HG02938 (cell line): ENCODE measurements at regions not wholly inside any gene's neighbourhood (a gene's known extent, or its start where the extent isn't known, plus 50 kb on each side); places are given as distances from the start of the nearest gene placed in this dataset.

ENCODE experiments used
- ATAC-seq: cut with Tn5 transposase; IDR thresholded peaks from one replicate; pipeline ENCODE4 v1.9.1; 2021; ENCODE audit warnings: mild to moderate bottlenecking, moderate library complexity; ENCODE audit not compliant: unreplicated experiment

- ATAC-seq: no peak
Measured at GRCh38 chr7:159269745-159270144, 125.1 kb upstream of the VIPR2 start.

GRCh38 chr7:159263430-159263829 is 118.8 kb upstream of the VIPR2 start:
- ATAC-seq: no peak

GRCh38 chr7:159253657-159254056 is 109.0 kb upstream of the VIPR2 start:
- ATAC-seq: no peak

GRCh38 chr7:159250471-159250870 is 105.8 kb upstream of the VIPR2 start:
- ATAC-seq: no peak

GRCh38 chr7:159249671-159250070 is 105.0 kb upstream of the VIPR2 start:
- no peak for ATAC-seq

- ATAC-seq: no peak
Measured at GRCh38 chr7:159247910-159248309, 103.2 kb upstream of the VIPR2 start.

GRCh38 chr7:159246702-159247480 is 102.2 kb upstream of the VIPR2 start:
- ATAC-seq: no peak

- ATAC-seq: no peak
Measured at GRCh38 chr7:159240962-159241361, 96.3 kb upstream of the VIPR2 start.

GRCh38 chr7:159239028-159239427 is 94.4 kb upstream of the VIPR2 start:
- ATAC-seq: no peak

- ATAC-seq: no peak
Measured at GRCh38 chr7:159238541-159238940, 93.9 kb upstream of the VIPR2 start.

GRCh38 chr7:159237022-159237653 is 92.5 kb upstream of the VIPR2 start:
- ATAC-seq: no peak

- ATAC-seq: no peak
Measured at GRCh38 chr7:159231017-159231416, 86.3 kb upstream of the VIPR2 start.

GRCh38 chr7:159229683-159230475 is 85.2 kb upstream of the VIPR2 start:
- no peak for ATAC-seq

GRCh38 chr7:159227433-159227832 is 82.8 kb upstream of the VIPR2 start:
- no peak for ATAC-seq

GRCh38 chr7:159226011-159226702 is 81.5 kb upstream of the VIPR2 start:
- no peak for ATAC-seq

GRCh38 chr7:159218607-159219006 is 73.9 kb upstream of the VIPR2 start:
- no peak for ATAC-seq

GRCh38 chr7:159218170-159218569 is 73.5 kb upstream of the VIPR2 start:
- no peak for ATAC-seq

- ATAC-seq: no peak
Measured at GRCh38 chr7:159215076-159215475, 70.4 kb upstream of the VIPR2 start.

GRCh38 chr7:159213253-159213652 is 68.6 kb upstream of the VIPR2 start:
- ATAC-seq: no peak

GRCh38 chr7:159212226-159212625 is 67.6 kb upstream of the VIPR2 start:
- ATAC-seq: no peak

- ATAC-seq: no peak
Measured at GRCh38 chr7:159211540-159212182, 67.0 kb upstream of the VIPR2 start.
